GM12801 (cell line): ENCODE measurements at regions not wholly inside any gene's neighbourhood (a gene's known extent, or its start where the extent isn't known, plus 50 kb on each side); places are given as distances from the start of the nearest gene placed in this dataset.

Experiments used
- TF ChIP-seq, protein P1 (sequence below): IDR thresholded peaks from one replicate; pipeline ENCODE4 v1.5.1; 2011; ENCODE audit warnings: control low read depth; ENCODE audit not compliant: insufficient read length; ENCODE audit errors: extremely low read depth

DNA sequence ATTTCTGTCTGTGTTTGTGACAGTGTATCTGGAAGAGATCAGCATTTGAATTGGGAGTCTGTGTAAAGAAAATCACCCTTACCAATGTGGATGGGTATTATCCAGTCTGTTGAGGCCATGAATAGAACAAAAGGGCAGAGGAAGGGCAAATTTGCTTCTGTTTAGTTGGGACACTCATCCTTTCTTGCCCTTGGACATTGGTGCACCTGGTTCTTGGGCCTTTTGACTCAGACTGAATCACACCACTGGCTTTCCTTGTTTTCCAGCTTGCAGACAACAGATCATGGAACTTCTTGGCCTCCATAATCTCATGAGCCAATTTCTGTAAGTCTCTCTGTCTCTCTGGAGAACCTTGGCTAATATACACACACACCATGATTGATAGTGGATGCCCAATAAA is 164.4 kb upstream of the SGO1 start:
- TF ChIP-seq, protein P1, sequence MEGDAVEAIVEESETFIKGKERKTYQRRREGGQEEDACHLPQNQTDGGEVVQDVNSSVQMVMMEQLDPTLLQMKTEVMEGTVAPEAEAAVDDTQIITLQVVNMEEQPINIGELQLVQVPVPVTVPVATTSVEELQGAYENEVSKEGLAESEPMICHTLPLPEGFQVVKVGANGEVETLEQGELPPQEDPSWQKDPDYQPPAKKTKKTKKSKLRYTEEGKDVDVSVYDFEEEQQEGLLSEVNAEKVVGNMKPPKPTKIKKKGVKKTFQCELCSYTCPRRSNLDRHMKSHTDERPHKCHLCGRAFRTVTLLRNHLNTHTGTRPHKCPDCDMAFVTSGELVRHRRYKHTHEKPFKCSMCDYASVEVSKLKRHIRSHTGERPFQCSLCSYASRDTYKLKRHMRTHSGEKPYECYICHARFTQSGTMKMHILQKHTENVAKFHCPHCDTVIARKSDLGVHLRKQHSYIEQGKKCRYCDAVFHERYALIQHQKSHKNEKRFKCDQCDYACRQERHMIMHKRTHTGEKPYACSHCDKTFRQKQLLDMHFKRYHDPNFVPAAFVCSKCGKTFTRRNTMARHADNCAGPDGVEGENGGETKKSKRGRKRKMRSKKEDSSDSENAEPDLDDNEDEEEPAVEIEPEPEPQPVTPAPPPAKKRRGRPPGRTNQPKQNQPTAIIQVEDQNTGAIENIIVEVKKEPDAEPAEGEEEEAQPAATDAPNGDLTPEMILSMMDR, result no peak

DNA sequence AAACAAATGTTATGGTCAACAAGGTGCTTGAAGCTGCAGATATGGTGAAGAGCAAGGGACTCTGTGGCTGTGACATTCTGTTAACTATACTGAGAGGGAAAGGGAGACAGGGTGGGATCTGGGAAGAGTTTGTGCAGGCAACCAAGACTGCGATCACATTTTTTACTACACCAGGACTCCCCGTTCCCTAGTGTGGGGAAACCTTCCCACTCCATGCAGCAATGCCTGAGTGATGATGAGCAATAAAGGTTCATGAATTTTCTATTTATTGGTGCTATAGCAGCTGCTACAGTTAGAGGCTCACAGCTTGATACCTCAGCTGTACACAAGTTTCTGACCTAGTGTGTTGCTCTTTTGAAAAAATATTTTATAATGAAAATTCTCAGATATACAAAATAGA is 160.9 kb upstream of the SGO1 start:
- TF ChIP-seq, protein P1, result no peak

DNA sequence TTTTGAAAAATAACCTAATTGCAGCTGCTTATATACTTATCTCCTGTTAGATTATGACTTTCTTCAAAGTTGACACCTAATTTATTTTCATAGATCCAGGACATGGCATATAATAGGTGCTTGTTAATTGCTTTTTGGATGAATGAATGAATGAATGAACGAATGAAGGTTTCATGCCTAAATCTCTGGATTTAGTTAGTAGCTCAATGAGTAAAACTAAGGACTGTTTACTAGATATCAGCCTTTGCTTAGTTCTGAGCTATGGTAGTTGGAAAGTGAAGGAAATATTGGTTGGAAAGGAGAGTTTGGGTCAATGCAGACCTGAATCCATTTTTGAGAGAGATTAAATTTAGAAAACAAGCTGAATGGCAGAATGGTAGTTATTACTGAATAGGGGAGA is 160.4 kb upstream of the SGO1 start:
- TF ChIP-seq, protein P1, result no peak

DNA sequence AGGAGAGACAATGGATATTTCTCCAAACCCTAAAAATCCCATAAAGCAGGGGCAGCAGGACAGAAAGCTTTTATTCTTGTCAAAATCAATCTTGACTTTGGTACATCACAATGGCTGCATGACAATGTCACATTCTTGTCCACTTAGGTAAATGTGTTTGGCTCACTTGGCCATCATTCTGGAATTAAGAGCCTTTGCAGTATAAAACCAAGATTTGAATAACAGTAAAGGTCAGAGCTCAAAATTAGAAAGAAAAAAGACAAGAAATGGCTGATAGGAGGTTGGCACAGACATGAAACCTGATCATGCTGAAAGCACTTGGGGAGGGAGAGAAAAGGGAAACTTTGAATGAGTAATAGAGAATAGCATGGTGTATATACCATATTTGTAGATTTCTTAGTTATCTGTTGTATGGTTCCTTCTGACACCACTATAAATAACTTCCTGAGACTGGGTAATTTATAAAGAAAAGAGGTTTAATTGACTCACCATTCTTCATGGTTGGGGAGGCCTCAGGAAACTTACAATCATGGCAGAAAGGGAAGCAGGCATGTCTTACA is 158.5 kb upstream of the SGO1 start:
- TF ChIP-seq, protein P1, result no peak

DNA sequence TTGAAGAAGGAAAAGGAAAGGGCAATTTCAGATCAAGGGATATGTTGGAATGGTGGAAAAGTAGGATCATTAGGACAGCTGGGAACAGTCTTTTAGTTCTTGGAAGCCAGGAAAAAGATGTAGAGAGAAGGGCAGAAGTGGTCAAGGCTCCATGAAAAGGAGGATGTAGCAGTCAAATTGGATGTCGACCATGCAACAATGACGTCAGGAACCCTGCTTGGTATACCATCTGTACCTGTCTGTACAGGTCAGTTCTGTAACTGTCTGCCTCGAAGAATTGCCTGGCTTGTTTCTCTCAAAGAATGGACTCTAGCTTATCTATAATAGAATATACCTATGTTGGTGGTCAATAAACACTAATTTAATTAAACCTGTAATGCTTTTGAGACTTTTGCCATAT is 157.8 kb upstream of the SGO1 start:
- TF ChIP-seq, protein P1, result no peak

DNA sequence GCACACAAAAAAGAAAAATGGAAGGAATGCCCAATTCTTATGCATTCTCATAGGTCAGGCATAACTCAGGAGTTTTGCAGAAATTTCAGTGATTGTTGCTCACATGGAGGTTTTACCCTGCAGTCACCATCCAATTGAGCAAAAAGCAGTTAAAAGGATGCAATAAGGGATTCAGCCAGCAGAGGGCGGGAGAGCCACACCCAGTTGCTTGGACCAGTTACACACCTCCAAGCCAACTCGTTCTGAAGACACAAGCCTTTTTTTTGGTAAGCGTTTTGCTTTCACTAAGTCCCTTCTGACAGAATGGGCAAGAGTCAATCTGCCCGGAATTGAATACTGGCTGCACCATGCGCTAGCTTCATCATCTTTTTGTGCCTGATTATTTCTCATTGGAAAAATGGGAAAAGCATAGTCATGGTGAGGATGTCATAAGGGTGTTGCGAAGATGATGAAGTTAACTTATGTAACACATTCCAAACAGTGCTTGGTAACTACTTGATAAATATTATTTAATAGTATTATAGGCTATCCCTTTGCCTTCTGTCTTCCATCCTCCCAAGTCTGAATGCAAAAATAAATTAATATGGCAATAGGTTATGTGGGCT is 154.4 kb upstream of the SGO1 start:
- TF ChIP-seq, protein P1, result peak; percentile 16

DNA sequence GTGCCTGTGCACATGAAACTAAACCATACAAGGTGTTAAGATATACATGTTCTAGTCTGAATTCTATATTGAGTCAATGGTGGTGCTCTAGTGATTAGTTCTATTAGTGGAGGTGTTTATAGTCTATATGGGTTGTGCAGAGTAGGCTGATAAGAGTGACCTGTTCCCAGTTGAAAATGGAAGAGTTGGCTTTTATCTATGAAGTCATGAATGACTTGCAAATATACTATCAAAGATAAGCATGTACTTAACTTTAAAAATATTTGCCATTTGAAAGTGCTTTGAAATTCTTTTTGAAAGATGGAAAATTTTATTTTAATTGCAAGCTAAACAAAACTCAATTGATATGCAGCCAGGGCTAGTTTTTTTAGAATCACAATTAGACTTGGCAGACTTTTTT is 150.6 kb upstream of the SGO1 start:
- TF ChIP-seq, protein P1, result no peak
